ENCODE measurements at regions not wholly inside any gene's neighbourhood (a gene's known extent, or its start where the extent isn't known, plus 50 kb on each side); places are given as distances from the start of the nearest gene placed in this dataset.

- H3F3A ChIP-seq (replicated peaks; ENCODE audit: insufficient read depth) = no peaks in the 10 kb centered on the region
- CTCF ChIA-PET = no interaction called here
- no peak for TF ChIP-seq RAD21 (IDR thresholded peaks at IDR 0.05; ENCODE audit: low read length)
- no peak for TF ChIP-seq SMC3 (IDR thresholded peaks at IDR 0.05; ENCODE audit: low read depth, low read length)
- TF ChIP-seq EZH2phosphoT487 (IDR thresholded peaks at IDR 0.05; ENCODE audit: borderline replicate concordance, low read depth) = no peak
- TF ChIP-seq, protein P1, sequence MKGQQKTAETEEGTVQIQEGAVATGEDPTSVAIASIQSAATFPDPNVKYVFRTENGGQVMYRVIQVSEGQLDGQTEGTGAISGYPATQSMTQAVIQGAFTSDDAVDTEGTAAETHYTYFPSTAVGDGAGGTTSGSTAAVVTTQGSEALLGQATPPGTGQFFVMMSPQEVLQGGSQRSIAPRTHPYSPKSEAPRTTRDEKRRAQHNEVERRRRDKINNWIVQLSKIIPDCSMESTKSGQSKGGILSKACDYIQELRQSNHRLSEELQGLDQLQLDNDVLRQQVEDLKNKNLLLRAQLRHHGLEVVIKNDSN (IDR thresholded peaks at IDR 0.05; ENCODE audit: borderline replicate concordance, low read depth) = no peak
- no peak for TF ChIP-seq JUND (IDR thresholded peaks at IDR 0.05)
- no peak for TF ChIP-seq USF2 (IDR thresholded peaks at IDR 0.05; ENCODE audit: borderline replicate concordance, low read depth, low read length)
- no peak for TF ChIP-seq RXRA (IDR thresholded peaks at IDR 0.05; ENCODE audit: borderline replicate concordance, low read depth)
- no peak for TF ChIP-seq IRF3 (IDR thresholded peaks at IDR 0.05; ENCODE audit: low read depth, low read length)
- no peak for TF ChIP-seq SIN3A (IDR thresholded peaks at IDR 0.05; ENCODE audit: borderline replicate concordance, low read depth, low read length)
- no peak for TF ChIP-seq NFIC (IDR thresholded peaks at IDR 0.05; ENCODE audit: borderline replicate concordance)
- no peak for TF ChIP-seq MAX (IDR thresholded peaks at IDR 0.05; ENCODE audit: low read depth)
- no peak for TF ChIP-seq FOXJ3 (CRISPR knock-in tag; IDR thresholded peaks at IDR 0.05)
- TF ChIP-seq ELF1 (IDR thresholded peaks at IDR 0.05) = no peak
Measured at GRCh38 chr4:123517971-123518370, 121.4 kb downstream of the SPRY1 start.

GRCh38 chr4:123520325-123520724, 123.7 kb downstream of the SPRY1 start:
- Histone ChIP-seq H3K9me3 (no peaks in the 10 kb centered on the region), H3K36me3 (replicated peaks in 1 of 2; ENCODE audit: control insufficient read depth in 1 of 2, insufficient read depth in 2 of 2, low read length in 1 of 2) (no peaks in the 10 kb centered on the region), H2AFZ (ENCODE audit: low read depth) (no peak overlapping the region), H3F3A (replicated peaks; ENCODE audit: insufficient read depth) (no peaks in the 10 kb centered on the region), H3K4me1 (ENCODE audit: control insufficient read depth in 1 of 2, insufficient read depth in 2 of 2, low read depth in 1 of 2, low read length in 1 of 2) (no peaks in the 10 kb centered on the region; a peak in 1 of 4 replicates), H3K9me2 (no peaks in the 10 kb centered on the region), H3K79me2 (ENCODE audit: insufficient read depth) (no peaks in the 10 kb centered on the region), H3K27me3 (ENCODE audit: insufficient read depth) (no peaks in the 10 kb centered on the region), H4K20me1 (ENCODE audit: insufficient read depth) (no peaks in the 10 kb centered on the region), H3K9ac (no peak overlapping the region), H3K27ac (ENCODE audit: low read depth in 2 of 2, low read length in 1 of 2) (no peak overlapping the region), H3K4me3 (ENCODE audit: low read depth in 2 of 2, low read length in 1 of 2) (no peak overlapping the region), H3K4me2 (no peak overlapping the region)
- 87% methylated on average over 6 of the region's 6 CpGs for WGBS (ENCODE audit: low lambda C conversion rate)
- ChIA-PET CTCF (no interaction called here), POLR2A (no interaction called here)
- DNase-seq = no peak
- TF ChIP-seq NFIC (IDR thresholded peaks at IDR 0.05; ENCODE audit: borderline replicate concordance) (no peak), FOXM1 (IDR thresholded peaks at IDR 0.05; ENCODE audit: low read depth) (no peak), TEAD4 (IDR thresholded peaks at IDR 0.05; ENCODE audit: borderline replicate concordance, insufficient read depth) (no peak), POLR2AphosphoS5 (IDR thresholded peaks at IDR 0.05; ENCODE audit: low read depth, low read length) (no peak), MEF2A (IDR thresholded peaks at IDR 0.05; ENCODE audit: borderline replicate concordance, low read depth) (no peak), RCOR1 (IDR thresholded peaks at IDR 0.05; ENCODE audit: low read length) (no peak), MAX (IDR thresholded peaks at IDR 0.05; ENCODE audit: low read depth) (no peak), USF2 (IDR thresholded peaks at IDR 0.05; ENCODE audit: borderline replicate concordance, low read depth, low read length) (no peak), TCF12 (IDR thresholded peaks at IDR 0.05) (no peak), JUND (IDR thresholded peaks at IDR 0.05) (no peak), RXRA (IDR thresholded peaks at IDR 0.05; ENCODE audit: borderline replicate concordance, low read depth) (no peak), GATA2 (CRISPR knock-in tag; IDR thresholded peaks at IDR 0.05) (no peak)
- TF ChIP-seq, protein P2, sequence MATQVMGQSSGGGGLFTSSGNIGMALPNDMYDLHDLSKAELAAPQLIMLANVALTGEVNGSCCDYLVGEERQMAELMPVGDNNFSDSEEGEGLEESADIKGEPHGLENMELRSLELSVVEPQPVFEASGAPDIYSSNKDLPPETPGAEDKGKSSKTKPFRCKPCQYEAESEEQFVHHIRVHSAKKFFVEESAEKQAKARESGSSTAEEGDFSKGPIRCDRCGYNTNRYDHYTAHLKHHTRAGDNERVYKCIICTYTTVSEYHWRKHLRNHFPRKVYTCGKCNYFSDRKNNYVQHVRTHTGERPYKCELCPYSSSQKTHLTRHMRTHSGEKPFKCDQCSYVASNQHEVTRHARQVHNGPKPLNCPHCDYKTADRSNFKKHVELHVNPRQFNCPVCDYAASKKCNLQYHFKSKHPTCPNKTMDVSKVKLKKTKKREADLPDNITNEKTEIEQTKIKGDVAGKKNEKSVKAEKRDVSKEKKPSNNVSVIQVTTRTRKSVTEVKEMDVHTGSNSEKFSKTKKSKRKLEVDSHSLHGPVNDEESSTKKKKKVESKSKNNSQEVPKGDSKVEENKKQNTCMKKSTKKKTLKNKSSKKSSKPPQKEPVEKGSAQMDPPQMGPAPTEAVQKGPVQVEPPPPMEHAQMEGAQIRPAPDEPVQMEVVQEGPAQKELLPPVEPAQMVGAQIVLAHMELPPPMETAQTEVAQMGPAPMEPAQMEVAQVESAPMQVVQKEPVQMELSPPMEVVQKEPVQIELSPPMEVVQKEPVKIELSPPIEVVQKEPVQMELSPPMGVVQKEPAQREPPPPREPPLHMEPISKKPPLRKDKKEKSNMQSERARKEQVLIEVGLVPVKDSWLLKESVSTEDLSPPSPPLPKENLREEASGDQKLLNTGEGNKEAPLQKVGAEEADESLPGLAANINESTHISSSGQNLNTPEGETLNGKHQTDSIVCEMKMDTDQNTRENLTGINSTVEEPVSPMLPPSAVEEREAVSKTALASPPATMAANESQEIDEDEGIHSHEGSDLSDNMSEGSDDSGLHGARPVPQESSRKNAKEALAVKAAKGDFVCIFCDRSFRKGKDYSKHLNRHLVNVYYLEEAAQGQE (IDR thresholded peaks at IDR 0.05; ENCODE audit: low read depth, low read length) = no peak

More at GRCh38 chr4:123517971-123518370, 121.4 kb downstream of the SPRY1 start:
- no peaks in the 10 kb centered on the region for H3K9me2 ChIP-seq
- no peak overlapping the region for H3K27ac ChIP-seq (ENCODE audit: low read depth in 2 of 2, low read length in 1 of 2)
- H4K20me1 ChIP-seq (ENCODE audit: insufficient read depth) = no peaks in the 10 kb centered on the region
- POLR2A ChIA-PET = no interaction called here
- no peak overlapping the region for H3K4me2 ChIP-seq
- no peaks in the 10 kb centered on the region for H3K36me3 ChIP-seq (replicated peaks in 1 of 2; ENCODE audit: control insufficient read depth in 1 of 2, insufficient read depth in 2 of 2, low read length in 1 of 2)
- no peaks in the 10 kb centered on the region for H3K79me2 ChIP-seq (ENCODE audit: insufficient read depth)
- no peaks in the 10 kb centered on the region for H3K27me3 ChIP-seq (ENCODE audit: insufficient read depth)
- no peak overlapping the region for H3K9ac ChIP-seq
- H3K9me3 ChIP-seq = no peaks in the 10 kb centered on the region
- no peak overlapping the region for H3K4me3 ChIP-seq (ENCODE audit: low read depth in 2 of 2, low read length in 1 of 2)
- WGBS (ENCODE audit: low lambda C conversion rate) = 95% methylated on average over 3 of the region's 3 CpGs
- no peaks in the 10 kb centered on the region; a peak in 1 of 4 replicates for H3K4me1 ChIP-seq (ENCODE audit: control insufficient read depth in 1 of 2, insufficient read depth in 2 of 2, low read depth in 1 of 2, low read length in 1 of 2)
- DNase-seq = no peak
- no peak overlapping the region for H2AFZ ChIP-seq (ENCODE audit: low read depth)

Data from SK-N-SH (cell line).